WTC11 (cell line): ENCODE measurements at regions not wholly inside any gene's neighbourhood (a gene's known extent, or its start where the extent isn't known, plus 50 kb on each side); places are given as distances from the start of the nearest gene placed in this dataset.

Experiments
- ATAC-seq: fragments of 200-7000 bp; cut with Tn5 transposase; 2 replicates; pipeline ENCODE4 v1.10.0; 2021; ENCODE audit warnings: mild to moderate bottlenecking, moderate library complexity
- CTCF ChIA-PET: fragments of 300-600 bp; sonication (Branson Sonifier 250); formaldehyde crosslinking; loops from one replicate; lab custom pipeline; 2021; ENCODE audit warnings: antibody characterized with exemption; lab: Charles Lee
- POLR2A ChIA-PET: fragments of 350-600 bp; sonication (Branson Sonifier 250); formaldehyde crosslinking; loops from one replicate; lab custom pipeline; 2021; ENCODE audit warnings: antibody characterized with exemption; lab: Charles Lee
- DNase-seq: peaks from one replicate; pipeline ENCODE4 v3.0.0; 2021; ENCODE audit warnings: low spot score
- H3K27ac Mint-ChIP-seq: 2 replicates; pipeline ENCODE4 v1.8.0; 2021; ENCODE audit warnings: mixed read lengths
- H3K27me3 Mint-ChIP-seq: 2 replicates; pipeline ENCODE4 v1.8.0; 2021; ENCODE audit warnings: low read depth, mild to moderate bottlenecking, moderate library complexity, mixed read lengths
- H3K36me3 Mint-ChIP-seq: 2 replicates; pipeline ENCODE4 v1.8.0; 2021; ENCODE audit warnings: mixed read lengths
- H3K4me1 Mint-ChIP-seq: 2 replicates; pipeline ENCODE4 v1.8.0; 2022; ENCODE audit warnings: mixed read lengths
- H3K4me3 Mint-ChIP-seq: 2 replicates; pipeline ENCODE4 v1.8.0; 2021; ENCODE audit warnings: mild to moderate bottlenecking, moderate library complexity, mixed read lengths
- H3K9me3 Mint-ChIP-seq: 2 replicates; pipeline ENCODE4 v1.8.0; 2021; ENCODE audit warnings: mixed read lengths
- ATF1 ChIP-seq: sonication (generic); formaldehyde crosslinking; IDR thresholded peaks from 2 replicates; pipeline ENCODE4 v1.8.1; 2023; ENCODE audit warnings: mild to moderate bottlenecking, moderate library complexity, missing genetic modification reagents
- ATF3 ChIP-seq: sonication (generic); formaldehyde crosslinking; conservative IDR thresholded peaks from 2 replicates; pipeline ENCODE4 v1.8.1; 2022; ENCODE audit warnings: mild to moderate bottlenecking, missing genetic modification reagents
- E2F5 ChIP-seq: sonication (generic); formaldehyde crosslinking; IDR thresholded peaks from 2 replicates; pipeline ENCODE4 v1.8.1; 2022; ENCODE audit warnings: mild to moderate bottlenecking, moderate library complexity, missing genetic modification reagents
- ELF4 ChIP-seq: sonication (generic); formaldehyde crosslinking; IDR thresholded peaks from 2 replicates; pipeline ENCODE4 v1.8.1; 2022; ENCODE audit warnings: low read depth, mild to moderate bottlenecking, moderate library complexity, missing genetic modification reagents
- EMX1 ChIP-seq: fragments of 250-450 bp; sonication (Bioruptor Pico); IDR thresholded peaks from 2 replicates; pipeline ENCODE4 v1.8.0; 2021; ENCODE audit warnings: mild to moderate bottlenecking
- JAZF1 ChIP-seq: fragments of 250-450 bp; sonication (Bioruptor Pico); IDR thresholded peaks from 2 replicates; pipeline ENCODE4 v1.9.0; 2021; ENCODE audit warnings: moderate library complexity, mild to moderate bottlenecking, inconsistent platforms
- MLX ChIP-seq: sonication (generic); formaldehyde crosslinking; IDR thresholded peaks from 2 replicates; pipeline ENCODE4 v1.8.1; 2023; ENCODE audit warnings: mild to moderate bottlenecking, missing genetic modification reagents, moderate library complexity
- MYBL2 ChIP-seq: sonication (generic); formaldehyde crosslinking; IDR thresholded peaks from 2 replicates; pipeline ENCODE4 v1.8.1; 2023; ENCODE audit warnings: mild to moderate bottlenecking, moderate library complexity, missing genetic modification reagents
- NFATC4 ChIP-seq: fragments of 250-450 bp; sonication (Bioruptor Pico); IDR thresholded peaks from 2 replicates; pipeline ENCODE4 v1.9.0; 2021; ENCODE audit warnings: mild to moderate bottlenecking
- NFE2L1 ChIP-seq: sonication (generic); formaldehyde crosslinking; IDR thresholded peaks from 2 replicates; pipeline ENCODE4 v1.8.1; 2023; ENCODE audit warnings: missing genetic modification reagents
- PRDM15 ChIP-seq: sonication (generic); formaldehyde crosslinking; IDR thresholded peaks from 2 replicates; pipeline ENCODE4 v1.8.0; 2022; ENCODE audit warnings: missing genetic modification reagents
- SOX15 ChIP-seq: fragments of 250-450 bp; sonication (Bioruptor Pico); IDR thresholded peaks from 2 replicates; pipeline ENCODE4 v1.9.0; 2021; ENCODE audit warnings: mild to moderate bottlenecking
- TCF7 ChIP-seq: sonication (generic); formaldehyde crosslinking; IDR thresholded peaks from 2 replicates; pipeline ENCODE4 v1.8.0; 2022; ENCODE audit warnings: mild to moderate bottlenecking, low read depth, missing genetic modification reagents, moderate library complexity
- TP53 ChIP-seq: sonication (generic); formaldehyde crosslinking; IDR thresholded peaks from 2 replicates; pipeline ENCODE4 v1.8.1; 2023; ENCODE audit warnings: mild to moderate bottlenecking, missing genetic modification reagents
- USF1 ChIP-seq: sonication (generic); formaldehyde crosslinking; IDR thresholded peaks from 2 replicates; pipeline ENCODE4 v1.8.0; 2022; ENCODE audit warnings: mild to moderate bottlenecking, missing genetic modification reagents
- USF2 ChIP-seq: sonication (generic); formaldehyde crosslinking; IDR thresholded peaks from 2 replicates; pipeline ENCODE4 v1.8.1; 2023; ENCODE audit warnings: mild to moderate bottlenecking, missing genetic modification reagents, moderate library complexity
- ZNF138 ChIP-seq: sonication (generic); formaldehyde crosslinking; conservative IDR thresholded peaks from 2 replicates; pipeline ENCODE4 v1.8.1; 2022; ENCODE audit warnings: mild to moderate bottlenecking, moderate library complexity, missing genetic modification reagents
- ZNF232 ChIP-seq: sonication (generic); formaldehyde crosslinking; IDR thresholded peaks from 2 replicates; pipeline ENCODE4 v1.8.0; 2022; ENCODE audit warnings: mild to moderate bottlenecking, missing genetic modification reagents
- ZNF317 ChIP-seq: sonication (generic); formaldehyde crosslinking; IDR thresholded peaks from 2 replicates; pipeline ENCODE4 v1.8.1; 2023; ENCODE audit warnings: low read depth, mild to moderate bottlenecking, moderate library complexity, missing genetic modification reagents, borderline replicate concordance
- ZSCAN18 ChIP-seq: fragments of 250-450 bp; sonication (Bioruptor Pico); IDR thresholded peaks from 2 replicates; pipeline ENCODE4 v2.1.2; 2022; ENCODE audit warnings: mild to moderate bottlenecking, moderate library complexity

- DNase-seq (no peak), ATAC-seq (no peak)
- H3K4me3 Mint-ChIP-seq: no peak overlapping the region
- H3K27me3 Mint-ChIP-seq: no peaks in the 10 kb centered on the region
- no peaks in the 10 kb centered on the region for H3K9me3 Mint-ChIP-seq
- H3K27ac Mint-ChIP-seq: peak overlapping the region; percentile 37; the same call in 1 of the 2 replicates
- ChIA-PET CTCF (no interaction called here), POLR2A (no interaction called here)
- no peaks in the 10 kb centered on the region for H3K36me3 Mint-ChIP-seq
- no peak for TF ChIP-seq ATF3 (CRISPR knock-in tag)
- no peak for TF ChIP-seq TCF7 (CRISPR knock-in tag)
- no peak for TF ChIP-seq ZSCAN18 (CRISPR knock-in tag)
- TF ChIP-seq EMX1 (CRISPR knock-in tag): no peak
- no peak for TF ChIP-seq MLX (CRISPR knock-in tag)
- TF ChIP-seq ATF1 (CRISPR knock-in tag): no peak
- no peak for TF ChIP-seq ELF4 (CRISPR knock-in tag)
- TF ChIP-seq MYBL2 (CRISPR knock-in tag): no peak
- no peak for TF ChIP-seq NFE2L1 (CRISPR knock-in tag)
- TF ChIP-seq PRDM15 (CRISPR knock-in tag): no peak
- TF ChIP-seq SOX15 (CRISPR knock-in tag): no peak
- no peak for TF ChIP-seq USF2 (CRISPR knock-in tag)
- no peak for TF ChIP-seq NFATC4
- no peak for TF ChIP-seq ZNF232
- no peak for TF ChIP-seq ZNF317 (CRISPR knock-in tag)
- TF ChIP-seq USF1: no peak
- TF ChIP-seq E2F5: no peak
- TF ChIP-seq ZNF138 (CRISPR knock-in tag): no peak
- TF ChIP-seq TP53 (CRISPR knock-in tag): no peak
- no peak for TF ChIP-seq JAZF1 (CRISPR knock-in tag)
- peaks cover 8% of the 10 kb centered on the region for H3K4me1 Mint-ChIP-seq
These were observed 251.9 kb upstream of the KCND2 start for GRCh38 chr7:120021085-120021484.
